Neuron (in vitro differentiated cells): ENCODE measurements at regions not wholly inside any gene's neighbourhood (a gene's known extent, or its start where the extent isn't known, plus 50 kb on each side); places are given as distances from the start of the nearest gene placed in this dataset.

Source experiments
- H2AFZ ChIP-seq: one replicate; pipeline ENCODE4 v1.6.1; 2013; ENCODE audit warnings: low read depth, mild to moderate bottlenecking, inconsistent platforms, low read length, moderate library complexity
- H3K27me3 ChIP-seq: one replicate; pipeline ENCODE4 v1.6.1; 2013; ENCODE audit warnings: low read length; ENCODE audit not compliant: insufficient read depth
- H3K36me3 ChIP-seq: one replicate; pipeline ENCODE4 v1.6.1; 2013; ENCODE audit warnings: low read length; ENCODE audit not compliant: insufficient read depth
- H3K4me1 ChIP-seq: one replicate; pipeline ENCODE4 v1.6.1; 2013; ENCODE audit warnings: low read length; ENCODE audit not compliant: insufficient read depth
- H3K4me3 ChIP-seq: 2 replicates; pipeline ENCODE4 v1.5.1; 2013; ENCODE audit warnings: mild to moderate bottlenecking, low read length, moderate library complexity
- H3K9me3 ChIP-seq: one replicate; pipeline ENCODE4 v1.6.1; 2013; ENCODE audit warnings: low read length

GRCh38 chr5:158406884-158407823 is 548.2 kb upstream of the CLINT1 start:
- Histone ChIP-seq H2AFZ (no peak overlapping the region), H3K4me1 (no peaks in the 10 kb centered on the region), H3K9me3 (peaks cover 2% of the 10 kb centered on the region), H3K4me3 (no peak overlapping the region), H3K36me3 (no peaks in the 10 kb centered on the region), H3K27me3 (no peaks in the 10 kb centered on the region)

GRCh38 chr5:158398360-158399201 is 539.6 kb upstream of the CLINT1 start:
- no peaks in the 10 kb centered on the region for H3K4me1 ChIP-seq
- no peaks in the 10 kb centered on the region for H3K9me3 ChIP-seq
- no peaks in the 10 kb centered on the region for H3K36me3 ChIP-seq

GRCh38 chr5:158397278-158397677 is 538.3 kb upstream of the CLINT1 start:
- H3K36me3 ChIP-seq: no peaks in the 10 kb centered on the region
- no peaks in the 10 kb centered on the region for H3K27me3 ChIP-seq
- H3K4me3 ChIP-seq: no peak overlapping the region
- H3K4me1 ChIP-seq: no peaks in the 10 kb centered on the region
- no peak overlapping the region for H2AFZ ChIP-seq
- H3K9me3 ChIP-seq: no peaks in the 10 kb centered on the region

More at GRCh38 chr5:158398360-158399201, 539.6 kb upstream of the CLINT1 start:
- Histone ChIP-seq H3K27me3 (no peaks in the 10 kb centered on the region), H3K4me3 (no peak overlapping the region), H2AFZ (no peak overlapping the region)

- no peak overlapping the region for H2AFZ ChIP-seq
Measured at GRCh38 chr5:158394102-158394501, 535.2 kb upstream of the CLINT1 start.

GRCh38 chr5:158393457-158393856 is 534.5 kb upstream of the CLINT1 start:
- Histone ChIP-seq H3K27me3 (no peaks in the 10 kb centered on the region), H3K4me3 (no peak overlapping the region), H2AFZ (no peak overlapping the region), H3K36me3 (no peaks in the 10 kb centered on the region), H3K9me3 (no peaks in the 10 kb centered on the region), H3K4me1 (no peaks in the 10 kb centered on the region)

More at GRCh38 chr5:158394102-158394501, 535.2 kb upstream of the CLINT1 start:
- no peaks in the 10 kb centered on the region for H3K9me3 ChIP-seq
- no peaks in the 10 kb centered on the region for H3K36me3 ChIP-seq
- no peaks in the 10 kb centered on the region for H3K27me3 ChIP-seq
- H3K4me3 ChIP-seq: no peak overlapping the region
- H3K4me1 ChIP-seq: no peaks in the 10 kb centered on the region

- H2AFZ ChIP-seq: no peak overlapping the region
- H3K36me3 ChIP-seq: no peaks in the 10 kb centered on the region
- H3K27me3 ChIP-seq: no peaks in the 10 kb centered on the region
- H3K4me3 ChIP-seq: no peak overlapping the region
- no peaks in the 10 kb centered on the region for H3K4me1 ChIP-seq
- H3K9me3 ChIP-seq: no peaks in the 10 kb centered on the region
Measured at GRCh38 chr5:158392753-158393152, 533.8 kb upstream of the CLINT1 start.

GRCh38 chr5:158390577-158390976 is 531.6 kb upstream of the CLINT1 start:
- no peak overlapping the region for H3K4me3 ChIP-seq
- H2AFZ ChIP-seq: no peak overlapping the region
- no peaks in the 10 kb centered on the region for H3K4me1 ChIP-seq
- H3K27me3 ChIP-seq: no peaks in the 10 kb centered on the region
- H3K36me3 ChIP-seq: no peaks in the 10 kb centered on the region
- no peaks in the 10 kb centered on the region for H3K9me3 ChIP-seq

GRCh38 chr5:158389786-158390185 is 530.8 kb upstream of the CLINT1 start:
- Histone ChIP-seq H2AFZ (no peak overlapping the region), H3K36me3 (no peaks in the 10 kb centered on the region), H3K4me1 (no peaks in the 10 kb centered on the region), H3K9me3 (no peaks in the 10 kb centered on the region), H3K4me3 (no peak overlapping the region), H3K27me3 (no peaks in the 10 kb centered on the region)

- Histone ChIP-seq H3K4me3 (no peak overlapping the region), H3K9me3 (no peaks in the 10 kb centered on the region), H3K27me3 (no peaks in the 10 kb centered on the region), H2AFZ (no peak overlapping the region), H3K4me1 (no peaks in the 10 kb centered on the region), H3K36me3 (no peaks in the 10 kb centered on the region)
Measured at GRCh38 chr5:158388021-158388420, 529.1 kb upstream of the CLINT1 start.

GRCh38 chr5:158387499-158387898 is 528.6 kb upstream of the CLINT1 start:
- H3K4me3 ChIP-seq: no peak overlapping the region
- no peaks in the 10 kb centered on the region for H3K4me1 ChIP-seq
- no peaks in the 10 kb centered on the region for H3K27me3 ChIP-seq

GRCh38 chr5:158385982-158386381 is 527.0 kb upstream of the CLINT1 start:
- Histone ChIP-seq H3K4me1 (no peaks in the 10 kb centered on the region), H3K27me3 (no peaks in the 10 kb centered on the region), H3K36me3 (no peaks in the 10 kb centered on the region), H2AFZ (no peak overlapping the region), H3K4me3 (no peak overlapping the region), H3K9me3 (no peaks in the 10 kb centered on the region)

More at GRCh38 chr5:158387499-158387898, 528.6 kb upstream of the CLINT1 start:
- Histone ChIP-seq H3K9me3 (no peaks in the 10 kb centered on the region), H2AFZ (no peak overlapping the region), H3K36me3 (no peaks in the 10 kb centered on the region)

- no peak overlapping the region for H3K4me3 ChIP-seq
- no peaks in the 10 kb centered on the region for H3K36me3 ChIP-seq
- no peak overlapping the region for H2AFZ ChIP-seq
- H3K9me3 ChIP-seq: no peaks in the 10 kb centered on the region
- no peaks in the 10 kb centered on the region for H3K27me3 ChIP-seq
- no peaks in the 10 kb centered on the region for H3K4me1 ChIP-seq
Measured at GRCh38 chr5:158384535-158385481, 525.9 kb upstream of the CLINT1 start.
